Fibroblast of skin of back (primary cell): ENCODE measurements at regions not wholly inside any gene's neighbourhood (a gene's known extent, or its start where the extent isn't known, plus 50 kb on each side); places are given as distances from the start of the nearest gene placed in this dataset.

Source experiments
- DNase-seq: peaks from one replicate; pipeline ENCODE4 v3.0.0-alpha.2; 2013

GRCh38 chr1:115203287-115203686 lies 114.0 kb upstream of the TSPAN2 start:
- DNase-seq: no peak

DNA sequence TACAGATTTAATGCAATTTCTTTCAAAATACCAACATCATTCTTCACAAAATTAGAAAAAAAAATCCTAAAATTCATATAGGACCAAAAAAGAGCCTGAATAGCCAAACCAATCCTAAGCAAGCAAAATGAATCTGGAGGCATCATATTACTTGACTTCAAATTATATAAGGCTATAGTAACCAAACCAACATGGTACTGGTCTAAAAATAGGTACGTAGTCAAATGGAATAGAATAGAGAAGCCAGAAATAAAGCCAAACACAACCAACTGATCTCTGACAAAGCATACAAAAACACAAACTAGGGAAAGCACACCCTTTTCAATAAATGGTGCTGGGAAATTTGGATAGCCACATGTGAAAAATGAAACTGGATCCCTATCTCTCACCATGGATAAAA lies 112.3 kb upstream of the TSPAN2 start:
- no peak for DNase-seq

- no peak for DNase-seq
Measured at GRCh38 chr1:115199416-115200132, 110.3 kb upstream of the TSPAN2 start.

- peak; percentile 50 for DNase-seq
Measured at GRCh38 chr1:115198938-115199337, 109.6 kb upstream of the TSPAN2 start.

DNA sequence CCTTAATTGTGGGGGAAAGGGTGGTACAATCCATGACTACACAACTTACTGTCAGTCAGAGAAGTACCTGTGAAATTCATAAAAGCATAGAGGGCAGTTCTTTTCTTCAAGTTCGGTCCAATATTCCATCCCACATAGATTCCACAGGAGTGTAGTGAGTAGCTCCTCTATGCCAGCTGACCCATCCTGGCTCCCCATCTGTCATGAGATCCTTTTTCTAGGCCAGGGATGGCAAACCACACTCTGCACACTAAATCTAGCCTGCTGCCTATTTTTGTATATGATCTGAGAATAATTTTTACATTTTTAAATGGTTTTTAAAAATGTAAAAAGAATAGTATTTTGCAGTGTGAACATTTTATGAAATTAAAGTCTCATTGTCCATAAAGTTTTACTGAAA lies 107.0 kb upstream of the TSPAN2 start:
- no peak for DNase-seq

DNA sequence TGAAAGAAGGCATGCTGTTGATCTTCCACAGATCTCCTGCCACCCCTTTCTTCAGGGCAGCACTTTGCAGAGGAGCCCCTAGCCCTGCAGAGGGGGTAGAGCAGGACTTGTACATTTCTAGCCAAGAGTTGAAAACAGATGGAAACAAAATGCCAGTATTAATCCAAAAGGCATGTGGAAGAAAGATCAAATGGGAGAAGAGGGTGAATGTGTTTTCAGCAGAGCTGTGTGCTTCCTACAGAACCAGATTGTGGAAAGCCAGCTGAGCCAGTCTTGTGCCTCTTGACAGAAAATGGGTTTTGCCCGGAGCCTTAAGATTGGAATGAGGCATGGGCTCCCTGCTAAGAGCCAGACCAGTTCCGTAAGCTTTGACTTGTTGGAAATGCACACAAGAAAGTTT lies 105.2 kb upstream of the TSPAN2 start:
- no peak for DNase-seq

GRCh38 chr1:115193046-115193828 lies 103.9 kb upstream of the TSPAN2 start:
- DNase-seq: no peak

GRCh38 chr1:115192200-115192767 lies 103.0 kb upstream of the TSPAN2 start:
- peak; percentile 62 for DNase-seq

- no peak for DNase-seq
Measured at GRCh38 chr1:115191691-115192090, 102.4 kb upstream of the TSPAN2 start.

GRCh38 chr1:115190540-115191170 lies 101.4 kb upstream of the TSPAN2 start:
- no peak for DNase-seq

- peak; percentile 96 for DNase-seq
Measured at GRCh38 chr1:115189814-115190539, 100.7 kb upstream of the TSPAN2 start.

DNA sequence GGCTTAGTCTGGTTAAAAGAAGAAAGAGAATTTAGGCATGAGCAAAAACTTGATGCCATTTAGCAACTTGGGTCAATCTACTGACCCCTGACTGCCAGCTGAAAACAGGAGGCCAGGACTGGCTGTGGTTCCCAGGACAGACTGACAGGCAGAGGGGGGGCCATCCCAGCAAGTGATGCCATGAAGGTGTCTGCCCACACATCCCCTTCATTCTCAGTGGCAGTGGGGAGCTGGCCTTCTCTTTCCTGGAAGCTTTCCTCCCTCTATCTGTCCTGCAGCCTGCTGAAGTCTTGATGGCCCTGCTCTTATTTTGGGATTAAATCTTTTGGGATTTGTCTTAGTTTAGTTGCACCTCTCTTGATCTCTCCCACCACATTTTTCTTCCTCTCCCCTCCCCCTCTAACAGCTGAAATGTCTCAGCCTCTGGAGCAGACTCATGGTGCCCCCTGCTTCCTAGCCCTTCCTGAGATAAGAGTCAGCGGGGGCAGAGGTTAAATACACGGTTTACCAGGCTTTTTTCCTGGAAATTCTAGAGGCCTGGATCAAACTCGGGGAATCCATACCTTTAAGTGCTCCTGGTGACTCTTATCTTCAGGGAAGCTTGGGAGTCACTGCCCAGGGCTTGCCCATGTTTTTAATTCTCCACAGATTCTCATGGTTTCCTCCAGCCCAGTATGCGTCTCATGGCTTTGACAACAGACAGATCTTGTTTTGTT lies 99.5 kb upstream of the TSPAN2 start:
- DNase-seq: no peak

GRCh38 chr1:115186711-115187265 lies 97.5 kb upstream of the TSPAN2 start:
- DNase-seq: no peak

DNA sequence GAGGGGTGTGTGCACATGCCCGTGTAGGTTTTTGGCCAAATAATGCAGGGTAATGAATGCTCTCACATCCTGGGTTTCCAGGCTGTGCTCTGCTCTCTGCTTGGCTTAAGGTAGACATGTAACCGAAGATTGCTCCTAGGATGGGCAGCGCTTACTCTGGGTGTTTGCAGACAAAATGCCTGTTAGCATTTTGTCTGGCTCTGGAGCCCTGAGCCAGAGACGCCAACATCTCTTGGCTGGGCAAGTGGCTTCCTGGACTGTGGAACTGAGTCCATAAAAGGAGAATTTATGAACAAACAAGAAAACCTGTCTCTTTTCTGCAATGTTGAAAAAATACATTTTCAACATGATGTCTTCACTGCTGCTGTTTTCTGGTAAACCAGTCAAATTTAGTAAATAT lies 96.0 kb upstream of the TSPAN2 start:
- no peak for DNase-seq

DNA sequence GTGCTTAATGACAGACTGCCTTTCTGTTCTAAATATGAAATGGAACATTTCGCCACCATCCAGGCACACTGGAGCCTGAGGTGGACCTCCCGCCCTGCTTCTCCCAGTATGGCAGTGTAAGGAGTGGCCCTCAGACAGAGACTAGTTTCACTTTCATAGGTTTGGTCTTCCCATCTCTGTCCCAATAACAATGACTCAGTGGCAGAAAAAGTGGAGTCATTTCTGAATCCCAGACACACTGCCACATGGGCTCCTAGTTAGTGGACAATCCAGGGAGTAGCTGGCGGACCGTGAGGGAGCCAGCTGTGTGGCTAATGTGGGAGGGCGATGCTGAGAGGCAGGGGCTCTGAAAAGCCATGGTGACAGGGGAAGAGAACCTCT lies 95.6 kb upstream of the TSPAN2 start:
- peak; percentile 81 for DNase-seq

GRCh38 chr1:115184260-115184950 lies 95.1 kb upstream of the TSPAN2 start:
- DNase-seq: no peak

- DNase-seq: no peak
Measured at GRCh38 chr1:115183721-115184259, 94.5 kb upstream of the TSPAN2 start.

- DNase-seq: no peak
Measured at GRCh38 chr1:115183158-115183557, 93.9 kb upstream of the TSPAN2 start.

- peak; percentile 50 for DNase-seq
Measured at GRCh38 chr1:115182012-115182715, 92.9 kb upstream of the TSPAN2 start.

GRCh38 chr1:115181231-115181630 lies 91.9 kb upstream of the TSPAN2 start:
- no peak for DNase-seq
